ENCODE measurements at regions not wholly inside any gene's neighbourhood (a gene's known extent, or its start where the extent isn't known, plus 50 kb on each side); places are given as distances from the start of the nearest gene placed in this dataset.

GRCh38 chr16:85316944-85317343 is 204.7 kb upstream of the CIBAR2 start:
- TF ChIP-seq CTCF (IDR thresholded peaks at IDR 0.05) (no peak), POLR2A (IDR thresholded peaks at IDR 0.05) (no peak)

Measured in thyroid gland (tissue), 4 donors.